IPS DF 6.9 (cell line): ENCODE measurements at regions not wholly inside any gene's neighbourhood (a gene's known extent, or its start where the extent isn't known, plus 50 kb on each side); places are given as distances from the start of the nearest gene placed in this dataset.

Experiments used
- DNase-seq: peaks from one replicate; pipeline ENCODE4 v3.0.0-alpha.2; 2013; ENCODE audit warnings: low read depth, low spot score
- H3K27ac ChIP-seq: one replicate; pipeline ENCODE4 v1.5.1; 2013; ENCODE audit warnings: low read length, control low read depth
- H3K27me3 ChIP-seq: 2 replicates; pipeline ENCODE4 v1.6.1; 2013; ENCODE audit warnings: mild to moderate bottlenecking, low read length; ENCODE audit not compliant: control insufficient read depth, insufficient read depth
- H3K36me3 ChIP-seq: 2 replicates; pipeline ENCODE4 v1.6.1; 2013; ENCODE audit warnings: low read length; ENCODE audit not compliant: control insufficient read depth, insufficient read depth
- H3K4me1 ChIP-seq: 2 replicates; pipeline ENCODE4 v1.6.1; 2013; ENCODE audit warnings: low read length; ENCODE audit not compliant: control insufficient read depth, insufficient read depth
- H3K4me3 ChIP-seq: 2 replicates; pipeline ENCODE4 v1.5.1; 2013; ENCODE audit warnings: mild to moderate bottlenecking, low read length
- H3K9me3 ChIP-seq: 2 replicates; pipeline ENCODE4 v1.6.1; 2013; ENCODE audit warnings: low read length, inconsistent platforms; ENCODE audit not compliant: control insufficient read depth, insufficient read depth
- WGBS: extraction: QIAGEN DNeasy Blood & Tissue Kit; methylation state at CpG from one replicate; pipeline ENCODE4 v1.1.7; 2013; ENCODE audit warnings: mixed read lengths, missing lambda C conversion rate; ENCODE audit not compliant: insufficient read length, insufficient coverage; 5-methylcytosine and 5-hydroxymethylcytosine counted together

- Histone ChIP-seq H3K9me3 (no peaks in the 10 kb centered on the region), H3K4me1 (peaks cover 2% of the 10 kb centered on the region), H3K27me3 (no peaks in the 10 kb centered on the region), H3K36me3 (no peaks in the 10 kb centered on the region), H3K27ac (no peak overlapping the region), H3K4me3 (no peak overlapping the region)
- DNase-seq: no peak
- whole genome bisulfite sequencing: no CpG with 5 or more reads among the region's 3 CpGs
Observed at GRCh38 chr4:89488736-89489135, 181.1 kb upstream of the GPRIN3 start.

DNA sequence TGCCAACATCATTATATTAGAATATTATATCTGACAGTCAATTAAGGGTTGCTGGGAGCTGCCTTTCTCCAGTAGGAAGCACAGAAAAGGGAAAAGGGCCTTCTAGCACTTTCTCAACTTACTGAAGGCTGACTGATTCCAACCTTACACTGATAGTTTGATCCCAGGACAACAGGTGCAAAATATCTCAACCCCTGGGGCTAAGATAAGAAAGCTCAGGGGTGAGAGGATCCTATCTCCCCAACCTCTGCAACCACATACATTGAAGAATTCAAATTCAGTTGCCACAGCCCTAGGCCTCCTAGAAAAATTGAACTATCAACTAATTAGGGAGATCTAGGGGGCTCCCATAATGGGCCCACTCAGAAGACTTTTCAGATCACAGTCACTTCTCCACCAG is 179.1 kb upstream of the GPRIN3 start:
- peaks cover 1% of the 10 kb centered on the region for H3K4me1 ChIP-seq
- H3K27me3 ChIP-seq: no peaks in the 10 kb centered on the region
- H3K36me3 ChIP-seq: no peaks in the 10 kb centered on the region
- no peak for DNase-seq
- no peaks in the 10 kb centered on the region for H3K9me3 ChIP-seq
- H3K4me3 ChIP-seq: no peak overlapping the region
- no peak overlapping the region for H3K27ac ChIP-seq

DNA sequence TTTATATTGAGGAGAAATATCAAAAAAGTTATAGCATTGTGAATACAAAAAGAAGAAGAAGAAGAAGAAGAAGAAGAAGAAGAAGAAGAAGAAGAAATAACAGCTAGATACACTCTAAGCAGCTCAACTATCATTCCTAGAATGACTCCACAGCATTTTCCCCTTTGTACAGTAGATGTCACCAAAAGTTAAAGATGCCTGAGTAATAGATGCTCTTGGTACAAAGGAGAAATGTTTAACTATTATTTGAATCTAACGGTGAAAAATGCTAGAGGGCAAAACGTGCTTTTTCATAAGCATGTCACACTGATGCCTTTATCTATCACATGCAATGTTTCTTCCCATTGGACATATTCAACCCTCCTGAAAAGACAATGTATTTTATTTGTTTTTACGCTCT is 178.4 kb upstream of the GPRIN3 start:
- Histone ChIP-seq H3K4me3 (no peak overlapping the region), H3K27ac (no peak overlapping the region), H3K4me1 (no peaks in the 10 kb centered on the region; the same call in 1 of the 2 replicates), H3K9me3 (no peaks in the 10 kb centered on the region), H3K27me3 (no peaks in the 10 kb centered on the region), H3K36me3 (no peaks in the 10 kb centered on the region)
- no peak for DNase-seq
- no CpG with 5 or more reads among the region's 3 CpGs for WGBS

- H3K9me3 ChIP-seq: no peaks in the 10 kb centered on the region
- no peak for DNase-seq
- H3K27ac ChIP-seq: no peak overlapping the region
- no peaks in the 10 kb centered on the region for H3K36me3 ChIP-seq
- no peaks in the 10 kb centered on the region for H3K27me3 ChIP-seq
- H3K4me3 ChIP-seq: no peak overlapping the region
- no CpG with 5 or more reads among the region's 2 CpGs for WGBS
- no peaks in the 10 kb centered on the region for H3K4me1 ChIP-seq
Observed at GRCh38 chr4:89483833-89484232, 176.2 kb upstream of the GPRIN3 start.

DNA sequence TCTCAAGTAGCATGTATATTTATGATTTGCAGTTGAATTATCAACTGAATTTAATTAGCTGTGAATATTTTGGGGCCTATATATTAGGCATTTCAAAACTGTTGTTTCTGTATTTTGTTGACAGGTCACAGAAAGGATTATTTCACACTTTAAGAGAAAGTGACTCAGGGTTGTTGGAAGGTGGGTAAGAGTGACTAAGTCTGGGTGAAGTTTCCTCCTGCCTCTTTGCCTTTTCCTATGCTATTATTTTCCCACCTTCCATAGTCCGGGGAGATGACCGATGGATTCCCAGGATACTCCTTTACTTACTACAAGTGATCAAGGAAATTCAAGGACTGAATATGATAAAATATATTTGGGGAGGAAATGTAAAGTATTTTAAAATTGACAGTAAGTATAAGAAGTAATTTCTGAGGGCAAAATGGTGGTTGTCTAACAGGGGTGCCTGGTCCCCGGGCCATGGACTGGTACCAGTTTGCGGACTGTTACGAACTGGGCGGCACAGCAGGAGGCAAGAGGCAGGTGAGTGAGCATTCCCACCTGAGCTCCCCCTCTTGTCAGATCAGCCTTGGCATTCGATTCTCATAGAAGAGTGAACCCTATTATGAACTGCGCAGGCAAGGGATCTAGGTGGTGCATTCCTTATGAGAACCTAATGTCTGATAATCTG is 175.5 kb upstream of the GPRIN3 start:
- Histone ChIP-seq H3K4me3 (no peak overlapping the region), H3K9me3 (no peaks in the 10 kb centered on the region), H3K4me1 (no peaks in the 10 kb centered on the region), H3K36me3 (no peaks in the 10 kb centered on the region), H3K27me3 (no peaks in the 10 kb centered on the region), H3K27ac (no peak overlapping the region)
- WGBS: no CpG with 5 or more reads among the region's 8 CpGs
- DNase-seq: no peak

DNA sequence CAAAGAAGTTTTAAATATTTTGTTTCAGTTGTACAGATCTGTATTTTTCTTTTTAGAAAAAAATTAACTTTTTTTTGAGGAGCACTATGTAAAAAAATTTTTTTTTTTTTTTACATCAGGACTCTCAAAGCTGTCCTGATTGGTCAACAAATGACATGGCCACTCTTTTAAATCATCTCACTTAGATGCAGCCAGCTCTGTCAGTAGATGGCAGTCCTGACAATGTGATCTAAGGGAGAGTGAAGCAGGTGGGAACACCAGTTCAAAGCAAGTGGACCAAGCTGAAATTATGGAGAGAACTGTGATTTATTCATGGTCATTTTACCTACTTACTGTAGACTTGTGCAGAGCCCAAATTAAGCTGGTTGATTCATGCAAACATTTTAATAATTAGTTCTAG is 174.7 kb upstream of the GPRIN3 start:
- Histone ChIP-seq H3K9me3 (no peaks in the 10 kb centered on the region), H3K4me3 (no peak overlapping the region), H3K27ac (no peak overlapping the region), H3K4me1 (no peaks in the 10 kb centered on the region), H3K27me3 (no peaks in the 10 kb centered on the region), H3K36me3 (no peaks in the 10 kb centered on the region)
- no peak for DNase-seq

DNA sequence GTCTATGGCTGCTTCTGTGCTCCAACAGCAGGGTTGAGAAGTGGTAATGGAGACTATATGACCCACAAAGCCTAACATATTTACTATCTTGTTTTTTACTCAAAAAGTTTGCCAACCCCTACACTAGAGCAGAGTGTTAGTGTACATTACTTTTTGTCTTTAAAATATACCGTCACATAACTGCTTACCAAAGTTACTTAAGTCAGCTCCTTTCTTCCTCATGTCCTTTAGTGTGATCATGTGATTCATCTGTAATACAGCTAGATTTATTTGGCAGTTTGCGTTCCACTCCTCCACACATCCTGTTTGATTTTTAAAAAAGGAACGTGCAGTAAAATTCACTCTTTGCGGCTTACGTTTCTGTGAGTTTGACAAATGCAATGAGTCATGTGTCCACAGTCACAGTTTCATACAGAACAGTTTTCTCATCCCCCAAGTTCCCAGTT is 162.4 kb upstream of the GPRIN3 start:
- no peak overlapping the region for H3K4me3 ChIP-seq
- DNase-seq: no peak
- no peaks in the 10 kb centered on the region for H3K9me3 ChIP-seq

GRCh38 chr4:89469516-89469915 is 161.9 kb upstream of the GPRIN3 start:
- no peak overlapping the region for H3K4me3 ChIP-seq
- no peaks in the 10 kb centered on the region for H3K4me1 ChIP-seq
- DNase-seq: no peak
- H3K9me3 ChIP-seq: no peaks in the 10 kb centered on the region
- no peaks in the 10 kb centered on the region for H3K27me3 ChIP-seq
- no peaks in the 10 kb centered on the region for H3K36me3 ChIP-seq
- H3K27ac ChIP-seq: no peak overlapping the region

More for the DNA sequence above, 162.4 kb upstream of the GPRIN3 start:
- Histone ChIP-seq H3K4me1 (no peaks in the 10 kb centered on the region), H3K27ac (no peak overlapping the region), H3K36me3 (no peaks in the 10 kb centered on the region), H3K27me3 (no peaks in the 10 kb centered on the region)
- WGBS: no CpG with 5 or more reads among the region's 5 CpGs

DNA sequence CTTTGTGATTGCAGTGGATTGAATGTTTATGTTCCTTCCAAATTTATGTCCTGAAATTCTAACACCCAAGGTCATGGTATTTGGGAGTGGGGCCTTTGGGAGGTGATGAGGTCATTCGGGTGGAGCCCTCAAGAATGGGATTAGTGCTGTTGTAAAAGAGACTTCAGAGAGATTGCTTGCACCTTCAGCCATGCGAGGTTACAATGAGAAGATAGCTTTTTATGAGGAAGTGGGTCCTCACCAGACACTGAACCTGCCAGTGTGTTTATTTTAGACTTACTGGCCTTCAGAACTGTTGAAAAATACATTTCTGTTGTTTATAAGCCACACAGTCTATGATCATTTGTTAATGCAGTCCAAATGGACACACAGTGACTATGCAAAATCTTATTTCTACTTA is 161.0 kb upstream of the GPRIN3 start:
- no peak for DNase-seq
- WGBS: no CpG with 5 or more reads among the region's 2 CpGs
- H3K36me3 ChIP-seq: no peaks in the 10 kb centered on the region

GRCh38 chr4:89463341-89463740 is 155.7 kb upstream of the GPRIN3 start:
- H3K27me3 ChIP-seq: no peaks in the 10 kb centered on the region
- no peak for DNase-seq
- H3K4me3 ChIP-seq: no peak overlapping the region
- no peaks in the 10 kb centered on the region for H3K9me3 ChIP-seq
- H3K4me1 ChIP-seq: no peaks in the 10 kb centered on the region
- H3K27ac ChIP-seq: no peak overlapping the region
- H3K36me3 ChIP-seq: no peaks in the 10 kb centered on the region

More for the DNA sequence above, 161.0 kb upstream of the GPRIN3 start:
- Histone ChIP-seq H3K27me3 (no peaks in the 10 kb centered on the region), H3K9me3 (no peaks in the 10 kb centered on the region), H3K4me1 (no peaks in the 10 kb centered on the region), H3K4me3 (no peak overlapping the region), H3K27ac (no peak overlapping the region)

DNA sequence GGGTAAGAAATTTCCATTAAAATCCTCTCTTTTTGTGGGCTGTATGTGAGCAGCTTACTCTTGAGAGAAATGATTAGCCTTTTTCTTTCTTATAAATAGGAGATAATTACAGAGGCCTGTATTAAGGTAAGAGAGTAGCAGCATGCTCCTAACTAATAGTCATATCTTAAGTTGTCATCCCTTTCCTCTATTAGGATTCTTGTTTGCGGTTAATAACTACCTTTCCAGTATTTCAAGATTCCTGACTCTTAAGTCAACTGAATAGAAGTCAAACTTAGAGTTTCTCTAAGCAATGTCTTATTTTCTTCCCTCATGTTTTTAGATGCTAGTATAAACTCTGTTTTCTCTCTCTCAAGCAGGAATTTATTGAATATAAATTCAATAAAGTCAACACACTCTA is 139.9 kb upstream of the GPRIN3 start:
- Histone ChIP-seq H3K36me3 (no peaks in the 10 kb centered on the region), H3K9me3 (peaks cover 3% of the 10 kb centered on the region), H3K27ac (no peak overlapping the region), H3K4me1 (no peaks in the 10 kb centered on the region), H3K4me3 (no peak overlapping the region), H3K27me3 (no peaks in the 10 kb centered on the region)
- DNase-seq: no peak
- WGBS: no CpG with 5 or more reads among the region's 1 CpG
